HG03457 (cell line): ENCODE measurements at regions not wholly inside any gene's neighbourhood (a gene's known extent, or its start where the extent isn't known, plus 50 kb on each side); places are given as distances from the start of the nearest gene placed in this dataset.
"Not testable (repeated sequence)": the region's sequence is repeated elsewhere in the genome, so short reads cannot be mapped to it uniquely, and the experiment has no call there.

Source experiments
- ATAC-seq: cut with Tn5 transposase; IDR thresholded peaks from one replicate; pipeline ENCODE4 v1.9.1; 2021; ENCODE audit warnings: moderate number of reproducible peaks; ENCODE audit not compliant: unreplicated experiment

DNA sequence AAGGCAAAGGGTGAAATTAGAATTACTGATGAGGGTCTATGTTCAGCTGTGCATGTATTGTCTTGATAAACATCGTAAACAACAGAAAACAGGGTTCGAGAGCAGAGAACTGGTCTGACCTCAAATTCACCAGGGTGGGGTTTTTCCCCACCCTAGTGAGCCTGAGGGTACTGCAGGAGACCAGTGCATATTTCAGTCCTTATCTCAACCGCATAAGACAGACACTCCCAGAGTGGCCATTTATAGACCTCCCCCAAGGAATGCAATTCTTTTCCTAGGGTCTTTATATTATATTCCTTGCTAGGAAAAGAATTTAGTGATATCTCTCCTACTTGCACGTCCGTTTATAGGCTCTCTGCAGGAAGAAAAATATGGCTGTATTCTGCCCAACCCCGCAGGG lies 257.0 kb upstream of the OSR1 start:
- ATAC-seq = not testable (repeated sequence)

DNA sequence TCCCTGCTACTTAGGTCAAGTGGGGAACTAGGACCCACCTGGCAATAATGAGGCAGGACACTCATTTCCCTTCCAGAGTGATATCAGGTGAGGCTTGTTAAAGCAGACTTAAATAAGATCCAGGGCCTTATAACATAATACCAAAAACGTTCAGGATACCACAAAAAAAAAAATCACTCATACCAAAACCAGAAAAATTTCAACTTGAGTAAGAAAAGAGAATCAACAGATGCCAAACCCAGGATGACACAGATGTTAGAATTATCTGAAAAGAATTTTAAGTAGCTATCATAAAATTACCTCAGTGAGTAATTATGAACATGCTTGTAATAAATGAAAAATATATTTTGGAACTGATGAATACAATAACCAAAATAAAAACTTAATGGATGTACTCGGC lies 255.6 kb upstream of the OSR1 start:
- ATAC-seq = no peak

DNA sequence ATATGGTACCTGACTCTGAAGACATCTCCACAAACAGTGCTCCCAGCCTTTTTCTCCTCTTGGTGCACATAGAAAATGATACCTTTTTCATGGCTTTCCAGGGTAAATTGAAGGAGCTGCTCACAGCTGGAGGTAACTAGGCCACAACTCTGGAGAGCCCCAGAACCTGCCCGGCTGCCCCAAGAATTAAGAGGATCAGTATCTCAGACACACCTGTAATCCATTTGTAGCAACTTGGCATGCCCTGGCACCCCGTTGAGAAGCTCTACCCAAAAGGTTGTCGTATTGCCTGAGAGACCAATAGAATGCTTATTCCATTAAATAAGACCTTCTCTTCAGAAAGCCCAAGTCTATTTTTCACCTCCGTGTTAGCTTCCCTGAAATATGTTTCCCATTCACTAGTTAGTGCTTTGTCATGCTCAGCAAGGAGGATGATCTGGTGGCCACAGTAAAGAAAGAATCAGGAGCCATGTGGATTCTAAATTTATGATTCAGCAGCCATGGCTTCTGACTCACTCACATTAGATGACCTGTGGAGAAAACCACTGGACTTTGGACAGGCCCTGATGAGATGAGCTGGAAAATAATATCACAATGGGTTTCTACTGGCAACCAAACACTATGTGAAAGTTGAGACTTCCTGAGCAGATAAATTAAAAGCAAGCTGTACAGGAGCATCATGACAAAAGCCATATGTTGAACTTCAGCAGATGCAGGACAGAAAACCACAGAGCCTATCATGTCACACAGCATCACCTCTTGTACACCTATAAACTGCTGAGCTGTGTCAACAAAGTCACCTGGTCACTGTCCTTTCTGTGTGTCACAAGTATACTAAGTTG lies 253.3 kb upstream of the OSR1 start:
- ATAC-seq = no peak

DNA sequence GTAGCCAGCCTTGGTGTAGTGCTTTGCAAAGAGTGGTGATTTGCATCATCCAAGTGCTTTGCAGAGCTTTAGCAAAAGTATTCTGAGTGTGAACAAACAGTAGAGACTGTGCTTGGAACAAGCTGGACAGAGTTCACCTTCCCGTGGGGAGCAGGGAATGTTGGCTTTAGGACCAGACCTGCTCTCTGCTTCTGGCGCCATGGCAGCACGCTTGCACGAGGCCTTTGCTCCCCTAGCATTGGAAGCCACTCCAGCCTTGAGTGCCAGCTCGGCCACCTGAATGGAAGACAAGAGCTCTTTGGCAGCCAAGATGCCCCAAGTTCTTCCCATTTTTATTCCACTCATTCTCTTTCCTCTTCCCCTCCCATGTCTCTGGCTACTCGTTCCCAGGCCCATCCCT lies 250.8 kb upstream of the OSR1 start:
- no peak for ATAC-seq

DNA sequence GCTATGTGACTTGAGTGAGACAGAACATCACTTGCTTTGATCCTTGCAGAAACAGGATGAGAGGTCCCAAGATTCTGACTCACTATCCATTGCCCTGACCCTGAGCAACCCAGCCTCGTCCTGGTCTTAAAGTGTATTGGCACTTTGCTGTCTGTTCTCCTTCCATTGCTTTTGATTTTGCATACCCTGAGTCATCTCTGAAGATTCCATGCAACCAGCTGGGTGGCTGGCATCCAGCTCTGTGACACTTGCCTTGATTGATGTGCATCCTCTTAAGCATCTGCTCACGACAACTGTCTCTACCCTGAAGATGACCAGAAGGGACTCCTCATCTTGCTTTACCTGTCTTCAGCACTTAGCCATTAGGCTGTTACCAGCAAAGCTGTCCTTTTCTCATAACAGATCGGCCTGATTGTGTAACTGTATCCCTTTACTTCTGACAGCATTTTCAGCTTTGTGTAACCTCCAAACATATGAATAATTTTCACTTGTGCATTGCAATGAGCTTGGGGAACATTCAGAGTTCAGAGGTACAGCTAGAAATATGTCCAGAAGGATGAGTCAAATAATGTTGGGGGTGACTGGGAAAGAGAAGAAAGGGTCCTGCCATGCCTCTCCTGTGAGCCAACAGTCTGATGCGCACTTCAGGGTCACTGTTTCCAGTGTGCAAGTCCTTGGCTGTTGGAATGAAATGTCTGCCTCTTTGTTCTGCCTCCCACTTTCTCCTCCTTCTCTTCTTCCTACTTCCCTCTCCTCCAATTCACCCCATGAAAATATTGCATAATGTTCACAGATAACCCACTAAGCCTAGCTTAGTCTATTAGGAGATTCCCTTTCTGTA lies 249.7 kb upstream of the OSR1 start:
- ATAC-seq = no peak

DNA sequence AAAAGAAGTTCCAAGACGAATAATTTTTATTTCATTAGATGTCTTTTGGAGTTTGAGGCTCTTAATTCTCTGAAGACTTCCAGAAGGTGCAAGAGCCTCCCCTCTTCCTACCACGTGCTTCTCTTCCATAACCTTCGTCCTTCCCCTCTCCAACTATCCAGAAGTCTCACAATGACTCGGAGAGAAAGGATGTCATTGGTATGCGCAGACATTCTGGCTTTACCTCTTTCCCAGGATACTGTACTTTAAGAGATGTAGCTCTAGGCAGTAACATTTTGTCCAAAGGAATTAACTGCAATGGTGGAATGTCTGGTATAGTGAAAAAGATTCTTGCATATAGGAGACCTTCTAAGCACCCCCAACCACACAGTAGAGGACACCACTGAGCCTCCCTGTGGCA lies 249.0 kb upstream of the OSR1 start:
- no peak for ATAC-seq

DNA sequence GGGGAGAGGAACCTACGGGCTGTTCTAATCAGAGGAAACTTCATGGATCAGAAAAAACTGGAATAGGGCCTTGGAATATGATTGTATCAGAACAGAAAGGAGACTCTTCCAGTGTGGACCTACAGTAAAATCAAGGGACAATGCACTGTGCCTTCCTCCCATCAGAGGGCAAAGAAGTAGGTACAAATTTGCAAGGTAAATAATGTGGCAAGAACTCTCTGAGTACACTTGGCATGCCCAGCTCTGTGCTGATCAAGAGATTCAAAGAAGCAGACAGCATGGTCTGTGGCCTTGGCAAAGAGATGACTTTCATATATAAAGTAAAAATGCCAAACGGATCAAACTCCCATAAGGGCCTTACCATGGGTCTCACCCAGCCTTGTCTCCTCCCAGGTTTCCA lies 242.6 kb upstream of the OSR1 start:
- ATAC-seq = no peak

DNA sequence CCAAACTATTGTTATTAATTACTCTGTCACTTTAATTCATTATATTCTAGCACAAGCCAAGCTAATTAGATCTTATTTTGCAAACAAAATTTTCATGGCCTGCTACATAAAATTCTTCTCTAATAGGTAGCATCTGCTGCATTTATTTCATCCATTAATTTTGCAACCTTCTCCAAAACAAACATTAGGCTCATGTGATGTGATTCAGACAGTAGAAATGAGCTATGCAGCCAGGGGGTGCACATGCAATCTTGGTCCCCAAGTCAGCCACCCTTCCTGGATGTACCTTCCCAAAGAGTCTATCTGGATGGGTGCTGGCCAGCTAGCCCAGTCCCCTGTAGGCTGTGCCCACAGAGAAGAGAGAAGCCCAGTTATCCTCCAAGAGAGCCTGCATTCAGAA lies 242.1 kb upstream of the OSR1 start:
- ATAC-seq = no peak

DNA sequence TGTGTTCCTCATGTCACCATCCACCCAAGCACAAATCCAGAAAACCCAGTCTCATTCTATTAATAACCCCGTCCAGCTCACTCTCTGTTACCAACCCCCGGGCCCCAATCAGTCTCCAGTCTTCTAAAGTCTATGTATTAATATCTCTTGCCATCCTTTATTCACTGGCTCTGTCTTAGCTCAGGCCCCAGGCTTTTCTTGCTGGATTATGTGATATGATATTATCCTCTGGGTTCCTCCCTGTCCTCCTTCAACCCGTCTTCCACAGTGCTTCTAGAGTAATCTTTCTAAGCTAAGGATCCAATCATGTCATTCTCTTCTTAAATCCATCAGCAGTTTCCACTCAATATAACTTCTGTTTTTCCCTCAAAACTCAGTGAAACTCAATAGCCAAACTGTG lies 240.5 kb upstream of the OSR1 start:
- no peak for ATAC-seq

DNA sequence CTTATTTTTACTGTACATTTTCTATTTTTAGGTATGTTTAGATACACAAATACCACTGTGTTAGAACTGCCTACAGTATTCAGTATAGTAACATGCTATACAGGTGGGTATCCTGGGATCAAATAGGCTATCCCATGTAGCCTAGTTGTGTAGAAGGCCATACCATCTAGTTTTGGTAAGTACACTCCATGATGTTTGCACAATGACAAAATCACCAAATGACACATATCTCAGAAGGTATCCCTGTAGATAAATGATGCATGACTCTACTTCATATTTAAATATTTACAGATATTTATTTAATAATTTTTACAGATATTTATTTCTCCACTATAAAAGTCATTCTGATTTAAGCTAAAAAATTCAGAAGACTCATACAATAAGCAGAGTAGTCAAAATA lies 233.8 kb upstream of the OSR1 start:
- no peak for ATAC-seq

DNA sequence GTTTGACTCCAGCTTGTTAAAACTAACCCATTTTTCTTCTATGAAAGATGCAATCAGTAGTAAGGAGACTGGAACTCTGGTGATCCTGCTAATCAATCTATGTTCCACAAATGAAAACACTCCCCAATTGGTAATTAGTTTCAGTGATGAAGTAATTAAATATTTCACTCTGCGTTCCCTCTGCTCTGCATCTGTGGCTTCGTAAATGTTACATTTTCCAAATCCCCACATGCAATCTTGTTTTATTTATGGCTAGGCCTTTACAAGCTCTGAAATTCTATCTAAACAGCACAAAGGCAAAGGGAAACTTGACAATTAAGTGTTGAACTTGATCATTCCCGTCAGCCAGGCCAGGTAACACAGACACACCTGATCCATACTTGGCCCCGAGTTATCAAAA lies 231.4 kb upstream of the OSR1 start:
- no peak for ATAC-seq

DNA sequence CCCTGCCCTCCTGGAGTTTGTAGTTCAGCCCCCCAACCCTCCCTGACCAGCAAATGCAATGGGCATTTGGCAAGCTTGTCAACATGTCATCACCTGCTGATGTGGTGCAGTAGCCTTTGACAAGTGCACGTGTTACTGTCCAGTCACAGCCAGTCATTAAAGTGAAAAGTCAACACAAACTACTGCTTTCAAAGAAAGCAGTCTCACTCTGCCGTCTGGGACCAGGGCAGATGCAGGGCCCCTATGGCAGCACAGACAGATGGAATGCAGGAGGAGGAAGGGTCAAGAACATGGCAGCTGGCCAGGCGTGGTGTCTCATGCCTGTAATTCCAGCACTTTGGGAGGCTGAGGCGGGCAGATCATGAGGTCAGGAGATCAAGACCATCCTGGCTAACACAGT lies 222.4 kb upstream of the OSR1 start:
- no peak for ATAC-seq

DNA sequence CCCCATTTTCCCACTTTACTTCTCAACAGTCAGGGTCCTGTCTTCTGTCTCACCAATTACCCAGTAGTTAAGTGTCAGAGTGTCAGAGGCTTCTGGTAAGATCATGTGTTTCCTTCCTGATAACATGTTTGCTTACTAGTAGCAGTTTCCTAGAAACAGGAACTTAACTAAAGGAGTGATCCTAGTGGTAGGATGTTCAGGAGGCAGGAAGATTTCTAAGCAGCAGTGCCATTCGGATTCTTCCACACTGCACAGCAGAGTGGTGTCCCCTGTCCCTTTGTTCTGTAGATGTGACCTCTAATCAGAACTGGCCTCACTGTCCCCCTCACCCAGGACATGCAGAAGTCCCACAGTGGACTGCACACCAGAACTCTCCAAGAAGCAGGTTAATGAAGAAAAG lies 221.8 kb upstream of the OSR1 start:
- ATAC-seq = no peak

DNA sequence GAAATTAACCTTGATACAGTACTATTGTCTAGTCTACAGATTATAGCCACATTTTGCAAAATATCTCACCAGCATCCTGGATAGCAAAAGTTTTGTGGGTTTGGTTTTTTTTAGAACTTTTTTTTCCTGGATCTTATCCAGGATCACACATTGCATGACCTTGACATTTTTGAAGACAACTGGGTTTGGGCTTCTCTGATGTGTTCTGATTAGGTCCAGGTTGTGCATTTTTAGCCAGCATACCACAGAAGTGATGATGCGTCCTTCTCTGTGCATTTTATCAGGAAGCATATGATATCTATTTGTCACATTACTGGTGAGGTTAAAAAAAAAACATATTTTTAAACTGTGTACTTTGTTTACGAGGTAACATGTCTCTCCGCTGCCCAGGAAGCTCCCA lies 221.0 kb upstream of the OSR1 start:
- ATAC-seq = no peak

DNA sequence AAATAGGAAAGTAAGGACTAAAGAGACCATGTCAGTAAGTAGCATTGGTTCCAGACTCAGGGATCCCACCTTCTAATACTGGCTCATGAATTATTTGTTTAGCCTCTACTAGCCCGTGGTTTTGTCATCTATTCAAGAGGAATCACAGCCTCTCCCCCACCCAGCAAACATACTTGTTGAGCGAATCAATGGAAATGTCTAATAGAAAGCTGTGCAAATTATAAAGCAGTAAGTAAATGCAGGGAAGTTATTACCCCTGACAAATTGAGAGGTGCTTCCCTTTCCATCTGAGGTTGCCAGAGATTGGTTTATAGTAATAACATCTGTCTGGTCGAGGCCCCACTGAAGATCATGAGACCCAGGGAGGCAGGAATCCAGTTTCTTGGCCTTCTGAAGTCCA lies 219.3 kb upstream of the OSR1 start:
- ATAC-seq = no peak

DNA sequence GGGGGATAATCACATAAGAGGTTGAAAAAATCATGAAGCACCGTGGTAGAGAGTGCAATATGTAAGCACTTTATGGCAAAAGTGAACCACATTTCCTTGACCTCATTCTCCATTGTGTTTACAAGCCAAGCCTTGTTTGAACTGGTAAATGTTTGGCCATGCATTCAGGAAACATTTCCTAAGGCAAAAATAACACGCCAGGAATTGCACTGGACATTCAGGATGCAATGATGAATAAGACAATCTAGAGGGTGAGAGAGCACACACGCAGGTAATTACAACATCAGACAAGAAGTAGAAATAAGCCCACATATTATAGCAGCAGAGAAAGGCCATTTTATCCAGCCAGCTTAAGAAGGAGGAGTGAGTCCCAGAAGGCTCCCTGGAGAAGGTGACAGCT lies 218.0 kb upstream of the OSR1 start:
- ATAC-seq = no peak

DNA sequence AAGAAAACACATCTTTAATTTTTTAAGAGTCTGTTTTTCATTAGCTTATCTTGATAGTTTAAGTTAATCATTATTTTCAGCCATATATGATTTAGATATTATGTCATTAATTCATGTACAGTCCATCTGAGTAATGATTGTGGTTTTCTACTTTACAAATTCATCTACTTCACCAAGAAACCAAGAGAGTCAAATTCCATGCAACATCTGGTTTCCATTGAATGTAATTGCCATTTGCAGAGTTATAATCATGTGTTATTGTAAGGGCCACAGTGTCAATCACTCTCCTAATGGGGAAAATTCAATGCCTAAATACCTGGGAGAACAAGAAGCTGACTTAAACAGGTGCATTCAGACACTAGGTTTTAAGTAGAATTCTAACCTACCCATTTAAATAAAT lies 217.2 kb upstream of the OSR1 start:
- ATAC-seq = no peak

DNA sequence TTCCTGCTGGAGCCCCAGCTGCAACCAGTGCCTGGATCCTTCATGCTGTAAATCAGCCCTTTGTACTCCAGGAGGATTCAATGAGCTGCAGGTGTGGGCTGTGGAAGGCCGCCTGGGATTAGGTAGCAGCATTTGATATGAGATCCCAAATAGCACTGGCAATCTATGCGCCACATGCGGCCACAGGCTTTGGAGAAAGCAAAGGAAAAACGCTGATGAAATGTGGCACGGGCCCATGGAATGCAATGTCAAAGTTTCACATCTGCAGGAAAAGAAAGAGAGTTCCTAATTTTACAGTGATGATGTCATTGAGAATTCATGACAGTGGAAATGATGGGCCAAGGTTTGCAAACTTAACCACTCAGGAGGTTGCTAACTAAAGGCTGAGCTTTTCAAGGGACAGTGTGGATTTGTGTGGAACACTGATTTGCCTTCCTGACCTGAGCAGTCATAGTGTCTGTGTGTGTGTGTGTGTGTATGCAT lies 216.4 kb upstream of the OSR1 start:
- ATAC-seq = no peak

DNA sequence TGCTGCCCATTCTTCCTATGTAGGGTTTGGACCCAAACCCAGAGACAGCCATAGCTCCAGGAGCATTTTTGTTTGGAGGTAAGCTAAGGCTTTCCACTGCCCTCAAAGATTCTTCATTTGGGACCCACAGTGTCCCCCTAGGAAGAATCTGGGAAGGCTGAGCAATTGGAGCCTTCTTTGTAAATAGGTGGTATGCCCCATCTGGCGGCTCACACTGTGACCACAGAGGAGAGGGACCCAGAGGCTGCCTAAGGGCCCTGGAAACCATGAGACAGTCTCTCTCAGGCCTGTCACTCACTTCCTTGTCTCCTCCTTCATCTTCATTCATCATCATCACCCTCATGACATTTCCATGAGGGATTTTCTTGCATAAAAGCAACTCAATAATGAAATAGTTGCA lies 215.4 kb upstream of the OSR1 start:
- no peak for ATAC-seq

DNA sequence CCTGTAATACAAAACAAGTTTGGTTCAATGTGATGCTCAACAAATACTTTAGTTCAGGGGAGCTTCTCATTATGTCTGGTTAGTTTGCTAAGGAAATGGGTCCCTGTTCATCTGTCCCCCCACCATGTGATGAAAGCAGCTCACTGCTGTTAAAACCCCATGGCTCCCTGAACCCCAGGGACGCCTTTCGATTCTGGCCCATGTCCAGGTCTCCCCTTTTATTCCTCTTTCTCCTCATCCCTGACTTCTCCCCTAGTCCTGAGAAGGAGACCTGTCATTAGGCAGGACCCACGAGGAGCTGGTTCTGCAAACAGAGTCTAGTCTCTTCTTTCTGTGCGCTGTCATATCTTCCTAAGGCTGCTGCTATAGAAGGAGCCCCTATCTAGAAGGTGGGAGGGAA lies 213.3 kb upstream of the OSR1 start:
- no peak for ATAC-seq

DNA sequence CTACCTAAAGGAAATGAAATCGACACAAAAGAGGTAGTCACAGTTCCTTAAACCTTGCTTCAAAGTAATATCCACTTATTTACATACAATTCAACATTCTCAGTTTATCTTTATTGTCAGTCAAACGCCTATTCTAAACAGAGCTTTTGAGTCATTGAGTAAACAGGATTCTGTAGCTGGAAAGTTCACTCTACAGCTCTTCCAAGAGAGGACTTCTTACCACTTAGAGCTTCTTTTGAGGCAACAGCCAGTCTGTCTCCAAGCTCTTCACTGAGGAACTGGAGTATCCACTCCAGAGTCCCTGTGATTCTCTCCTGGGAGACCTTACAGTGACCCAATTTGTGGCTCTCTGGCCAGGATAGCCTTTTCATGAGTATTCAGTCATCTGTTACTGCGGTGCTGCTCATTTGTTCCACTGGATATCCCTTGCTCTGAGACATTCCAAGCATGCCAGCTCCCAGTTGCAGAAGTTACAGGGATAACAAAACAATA lies 210.9 kb upstream of the OSR1 start:
- ATAC-seq = no peak

DNA sequence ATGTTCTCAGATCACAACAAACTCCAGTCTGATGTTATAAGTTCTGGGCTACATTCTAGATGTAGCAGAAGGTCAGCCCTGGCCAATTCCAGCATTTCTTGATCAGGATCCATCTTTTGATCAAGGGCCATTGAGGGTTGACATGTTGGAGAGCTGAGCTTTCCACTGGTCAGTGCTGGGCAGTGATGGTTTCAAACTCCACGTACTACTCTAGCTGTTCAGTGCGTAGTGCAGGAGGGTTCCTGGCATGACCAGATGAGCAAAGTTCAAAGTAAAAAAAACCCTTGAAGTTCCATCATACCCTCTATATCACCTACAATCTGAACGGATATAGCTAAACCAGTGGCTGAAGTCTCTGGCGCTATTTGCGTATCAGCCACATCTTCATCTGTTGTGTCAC lies 210.4 kb upstream of the OSR1 start:
- no peak for ATAC-seq
